Panc1 (cell line): ENCODE measurements at regions not wholly inside any gene's neighbourhood (a gene's known extent, or its start where the extent isn't known, plus 50 kb on each side); places are given as distances from the start of the nearest gene placed in this dataset.

Source experiments
- ATAC-seq: fragments of 200-7000 bp; cut with Tn5 transposase; 2 replicates; pipeline ENCODE4 v1.9.1; 2020; ENCODE audit warnings: mild to moderate bottlenecking, moderate library complexity
- BruUV-seq: library from RNA; stranded (reverse); fragments of 400-500 nt; replicated peaks from 2 replicates; lab custom pipeline; 2021; lab: Mats Ljungman, UMichigan
- CTCF ChIA-PET: fragments of 300-600 bp; sonication (Branson Sonifier 250); formaldehyde crosslinking; loops from one replicate; lab custom pipeline; 2022; ENCODE audit warnings: antibody characterized with exemption; lab: Charles Lee
- POLR2A ChIA-PET: fragments of 300-600 bp; sonication (Branson Sonifier 250); formaldehyde crosslinking; loops from one replicate; lab custom pipeline; 2022; ENCODE audit warnings: antibody characterized with exemption; lab: Charles Lee
- DNase-seq: peaks from one replicate; pipeline ENCODE4 v3.0.0-alpha.2; 2010; ENCODE audit warnings: low read depth, low spot score
- H3K27ac ChIP-seq: 2 replicates; pipeline ENCODE4 v1.5.1; 2011; ENCODE audit warnings: mild to moderate bottlenecking, low read length, inconsistent platforms
- H3K27me3 ChIP-seq: fragments of 200-500 bp; sonication (Bioruptor generic); 2 replicates; pipeline ENCODE4 v1.6.0; 2014; ENCODE audit warnings: low read length, inconsistent platforms; ENCODE audit not compliant: control insufficient read depth, insufficient read depth
- H3K36me3 ChIP-seq: fragments of 200-500 bp; sonication (Bioruptor generic); 2 replicates; pipeline ENCODE4 v1.5.1; 2014; ENCODE audit warnings: inconsistent platforms, mild to moderate bottlenecking, low read length, moderate library complexity; ENCODE audit not compliant: control insufficient read depth, insufficient read depth
- H3K4me1 ChIP-seq: 2 replicates; pipeline ENCODE4 v1.5.1; 2011; ENCODE audit warnings: inconsistent platforms, mild to moderate bottlenecking, low read length, moderate library complexity; ENCODE audit not compliant: control insufficient read depth, insufficient read depth
- H3K4me3 ChIP-seq, 2 experiments: 2 replicates each; pipeline ENCODE4 v1.5.1; 2011 to 2012; ENCODE audit warnings: low read depth in 2 of 2, low read length in 2 of 2, mild to moderate bottlenecking in 2 of 2, inconsistent platforms in 1 of 2, moderate library complexity in 1 of 2
- H3K9me3 ChIP-seq: fragments of 200-500 bp; sonication (Bioruptor generic); 2 replicates; pipeline ENCODE4 v1.5.1; 2014; ENCODE audit warnings: low read depth, mild to moderate bottlenecking, inconsistent platforms, low read length, moderate library complexity; ENCODE audit not compliant: control insufficient read depth, insufficient read depth
- POLR2AphosphoS5 ChIP-seq: IDR thresholded peaks from 2 replicates; pipeline ENCODE4 v1.6.1; 2012; ENCODE audit warnings: mild to moderate bottlenecking, low read depth, low read length, moderate library complexity
- SIN3A ChIP-seq: IDR thresholded peaks from 2 replicates; pipeline ENCODE4 v1.6.1; 2012; ENCODE audit warnings: low read depth, mild to moderate bottlenecking, low read length, moderate library complexity, borderline replicate concordance; ENCODE audit not compliant: insufficient read depth
- TCF7L2 ChIP-seq: IDR thresholded peaks from 2 replicates; pipeline ENCODE4 v1.6.1; 2011; ENCODE audit warnings: mild to moderate bottlenecking, low read depth, low read length, inconsistent platforms
- in situ Hi-C: cut with HindIII; loops from 2 replicates; pipeline ENCODE4 v1.10.0; 2016; ENCODE audit warnings: low sequenced_read_pairs, low pct_unique_long_range_greater_than_20kb
- intact Hi-C: fragments of 100-400 bp; cut with micrococcal nuclease; formaldehyde crosslinking; loops from one replicate; pipeline ENCODE4 v1.10.0; 2022; ENCODE audit not compliant: unreplicated experiment
- TF ChIP-seq, protein P1 (sequence below): fragments of 450-650 bp; IDR thresholded peaks from 2 replicates; pipeline ENCODE4 v1.5.1; 2017; ENCODE audit warnings: mild to moderate bottlenecking
- TF ChIP-seq, protein P2 (sequence below), 2 experiments: IDR thresholded peaks; 2 replicates each; pipeline ENCODE4 v1.6.1; 2011 to 2012; ENCODE audit warnings: low read depth in 2 of 2, control low read depth in 1 of 2, low read length in 1 of 2, mild to moderate bottlenecking in 1 of 2, moderate library complexity in 1 of 2; ENCODE audit not compliant: insufficient read depth in 1 of 2

DNA sequence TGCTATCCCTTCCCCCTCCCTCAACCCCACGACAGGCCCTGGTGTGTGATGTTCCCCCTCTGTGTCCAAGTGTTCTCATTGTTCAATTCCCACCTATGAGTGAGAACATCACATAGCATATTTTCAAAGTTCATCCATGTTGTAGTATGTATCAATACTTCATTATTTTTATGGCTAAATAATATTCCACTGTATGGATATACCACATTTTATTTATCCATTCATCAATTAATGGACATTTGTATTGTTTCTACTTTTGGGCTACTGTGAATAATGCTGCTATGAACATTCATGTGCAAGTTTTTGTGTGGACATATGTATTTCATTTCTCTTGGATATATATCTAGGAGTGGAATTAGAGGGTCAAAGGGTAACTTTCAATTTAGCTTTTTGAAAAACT is 58.7 kb upstream of the ARMC2 start:
- H3K4me3 ChIP-seq, result no peak overlapping the region
- POLR2A ChIA-PET, result no interaction called here
- DNase-seq (no peak), ATAC-seq (no peak)
- intact Hi-C loops (no loop called here), in situ Hi-C loops (no loop called here)
- H3K27me3 ChIP-seq, result no peaks in the 10 kb centered on the region; the same call in 1 of the 2 replicates
- BruUV-seq, result no TSS peak
- no peaks in the 10 kb centered on the region for H3K36me3 ChIP-seq
- TF ChIP-seq, protein P1, sequence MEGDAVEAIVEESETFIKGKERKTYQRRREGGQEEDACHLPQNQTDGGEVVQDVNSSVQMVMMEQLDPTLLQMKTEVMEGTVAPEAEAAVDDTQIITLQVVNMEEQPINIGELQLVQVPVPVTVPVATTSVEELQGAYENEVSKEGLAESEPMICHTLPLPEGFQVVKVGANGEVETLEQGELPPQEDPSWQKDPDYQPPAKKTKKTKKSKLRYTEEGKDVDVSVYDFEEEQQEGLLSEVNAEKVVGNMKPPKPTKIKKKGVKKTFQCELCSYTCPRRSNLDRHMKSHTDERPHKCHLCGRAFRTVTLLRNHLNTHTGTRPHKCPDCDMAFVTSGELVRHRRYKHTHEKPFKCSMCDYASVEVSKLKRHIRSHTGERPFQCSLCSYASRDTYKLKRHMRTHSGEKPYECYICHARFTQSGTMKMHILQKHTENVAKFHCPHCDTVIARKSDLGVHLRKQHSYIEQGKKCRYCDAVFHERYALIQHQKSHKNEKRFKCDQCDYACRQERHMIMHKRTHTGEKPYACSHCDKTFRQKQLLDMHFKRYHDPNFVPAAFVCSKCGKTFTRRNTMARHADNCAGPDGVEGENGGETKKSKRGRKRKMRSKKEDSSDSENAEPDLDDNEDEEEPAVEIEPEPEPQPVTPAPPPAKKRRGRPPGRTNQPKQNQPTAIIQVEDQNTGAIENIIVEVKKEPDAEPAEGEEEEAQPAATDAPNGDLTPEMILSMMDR, result no peak
- TF ChIP-seq TCF7L2, result no peak
- no peak overlapping the region for H3K27ac ChIP-seq
- H3K4me1 ChIP-seq, result no peaks in the 10 kb centered on the region
- peaks cover 7% of the 10 kb centered on the region; the same call in 1 of the 2 replicates for H3K9me3 ChIP-seq
- CTCF ChIA-PET, result no interaction called here

DNA sequence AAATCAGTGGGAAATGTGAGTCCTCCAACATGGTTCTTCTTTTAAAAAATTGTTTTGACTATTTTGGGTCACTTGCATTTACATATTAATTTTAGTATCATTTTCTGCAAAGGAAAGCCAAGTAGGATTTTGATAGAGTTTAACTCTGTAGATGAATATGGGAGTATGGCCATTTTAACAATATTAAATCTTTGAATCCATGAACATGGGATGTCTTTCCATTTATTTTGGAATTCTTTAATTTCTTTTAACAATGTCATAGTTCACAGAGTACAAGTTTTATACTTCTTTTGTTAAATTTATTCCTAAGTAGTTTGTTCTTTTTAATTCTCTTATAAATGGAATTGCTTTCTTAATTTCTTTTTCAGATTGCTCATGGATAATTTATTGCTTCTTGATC is 56.5 kb upstream of the ARMC2 start:
- in situ Hi-C loops (no loop called here), intact Hi-C loops (no loop called here)

More for the DNA sequence above, 56.5 kb upstream of the ARMC2 start:
- Histone ChIP-seq H3K9me3 (peaks cover 7% of the 10 kb centered on the region; the same call in 1 of the 2 replicates), H3K36me3 (no peaks in the 10 kb centered on the region), H3K4me3 (no peak overlapping the region), H3K4me1 (no peaks in the 10 kb centered on the region), H3K27me3 (peaks cover under 1% of the 10 kb centered on the region; the same call in 1 of the 2 replicates), H3K27ac (no peak overlapping the region)
- DNase-seq (no peak), ATAC-seq (no peak)
- ChIA-PET CTCF (interaction anchor here (0.6 kb wide), 1 partner anchor 158 kb away, joined by 3 read pairs; no protein-coding TSS in a partner anchor), POLR2A (no interaction called here)
- no TSS peak for BruUV-seq
- TF ChIP-seq TCF7L2 (no peak), POLR2AphosphoS5 (no peak), SIN3A (no peak)
- TF ChIP-seq, protein P1, result no peak
- TF ChIP-seq, protein P2, sequence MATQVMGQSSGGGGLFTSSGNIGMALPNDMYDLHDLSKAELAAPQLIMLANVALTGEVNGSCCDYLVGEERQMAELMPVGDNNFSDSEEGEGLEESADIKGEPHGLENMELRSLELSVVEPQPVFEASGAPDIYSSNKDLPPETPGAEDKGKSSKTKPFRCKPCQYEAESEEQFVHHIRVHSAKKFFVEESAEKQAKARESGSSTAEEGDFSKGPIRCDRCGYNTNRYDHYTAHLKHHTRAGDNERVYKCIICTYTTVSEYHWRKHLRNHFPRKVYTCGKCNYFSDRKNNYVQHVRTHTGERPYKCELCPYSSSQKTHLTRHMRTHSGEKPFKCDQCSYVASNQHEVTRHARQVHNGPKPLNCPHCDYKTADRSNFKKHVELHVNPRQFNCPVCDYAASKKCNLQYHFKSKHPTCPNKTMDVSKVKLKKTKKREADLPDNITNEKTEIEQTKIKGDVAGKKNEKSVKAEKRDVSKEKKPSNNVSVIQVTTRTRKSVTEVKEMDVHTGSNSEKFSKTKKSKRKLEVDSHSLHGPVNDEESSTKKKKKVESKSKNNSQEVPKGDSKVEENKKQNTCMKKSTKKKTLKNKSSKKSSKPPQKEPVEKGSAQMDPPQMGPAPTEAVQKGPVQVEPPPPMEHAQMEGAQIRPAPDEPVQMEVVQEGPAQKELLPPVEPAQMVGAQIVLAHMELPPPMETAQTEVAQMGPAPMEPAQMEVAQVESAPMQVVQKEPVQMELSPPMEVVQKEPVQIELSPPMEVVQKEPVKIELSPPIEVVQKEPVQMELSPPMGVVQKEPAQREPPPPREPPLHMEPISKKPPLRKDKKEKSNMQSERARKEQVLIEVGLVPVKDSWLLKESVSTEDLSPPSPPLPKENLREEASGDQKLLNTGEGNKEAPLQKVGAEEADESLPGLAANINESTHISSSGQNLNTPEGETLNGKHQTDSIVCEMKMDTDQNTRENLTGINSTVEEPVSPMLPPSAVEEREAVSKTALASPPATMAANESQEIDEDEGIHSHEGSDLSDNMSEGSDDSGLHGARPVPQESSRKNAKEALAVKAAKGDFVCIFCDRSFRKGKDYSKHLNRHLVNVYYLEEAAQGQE (IDR thresholded peaks at IDR 0.05; ENCODE audit: insufficient read depth in 1 of 2, low read depth in 2 of 2, low read length in 1 of 2), result no peak
